GM18517 (cell line): ENCODE measurements at regions not wholly inside any gene's neighbourhood (a gene's known extent, or its start where the extent isn't known, plus 50 kb on each side); places are given as distances from the start of the nearest gene placed in this dataset.

Source experiments
- ATAC-seq: cut with Tn5 transposase; IDR thresholded peaks from one replicate; pipeline ENCODE4 v1.9.1; 2021; ENCODE audit warnings: mild to moderate bottlenecking, moderate library complexity; ENCODE audit not compliant: unreplicated experiment

DNA sequence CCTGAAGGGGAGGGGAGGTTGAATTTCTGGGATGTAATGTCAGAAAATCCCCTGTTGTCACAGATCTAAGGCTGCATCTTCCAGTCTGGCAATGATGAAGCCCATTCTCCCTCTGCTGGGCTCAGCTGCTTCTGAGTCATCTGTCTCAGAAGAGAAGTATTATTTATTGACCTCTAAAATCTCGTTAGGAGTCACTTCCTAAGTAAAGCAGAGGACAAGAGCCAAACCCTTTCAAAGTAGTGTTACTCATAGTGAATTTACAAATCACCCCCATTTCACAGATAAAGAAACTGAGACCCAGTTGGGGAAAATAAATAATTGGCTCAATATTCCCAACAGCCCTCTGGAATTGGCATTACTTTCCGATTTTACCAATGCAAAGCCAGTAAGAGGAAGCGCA lies 167.3 kb upstream of the SKOR2 start:
- no peak for ATAC-seq

DNA sequence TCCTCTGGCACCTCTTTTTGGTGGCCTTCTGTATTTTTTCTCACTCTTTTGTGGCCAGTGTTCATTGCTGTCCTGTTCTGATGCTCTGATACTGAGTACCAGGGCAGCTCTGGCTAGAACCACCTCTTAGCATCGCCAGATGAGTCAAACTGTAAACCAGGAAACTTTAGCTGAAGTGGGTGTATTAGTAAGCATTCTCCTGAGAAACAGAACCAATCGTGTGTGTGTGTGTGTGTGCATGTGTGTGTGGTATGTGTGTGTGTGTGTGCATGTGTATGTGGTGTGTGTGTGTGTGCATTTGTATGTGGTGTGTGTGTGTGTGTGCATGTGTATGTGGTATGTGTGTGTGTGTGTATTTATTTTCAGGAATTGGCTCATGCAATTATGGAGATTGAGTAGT lies 166.3 kb upstream of the SKOR2 start:
- ATAC-seq: no peak

DNA sequence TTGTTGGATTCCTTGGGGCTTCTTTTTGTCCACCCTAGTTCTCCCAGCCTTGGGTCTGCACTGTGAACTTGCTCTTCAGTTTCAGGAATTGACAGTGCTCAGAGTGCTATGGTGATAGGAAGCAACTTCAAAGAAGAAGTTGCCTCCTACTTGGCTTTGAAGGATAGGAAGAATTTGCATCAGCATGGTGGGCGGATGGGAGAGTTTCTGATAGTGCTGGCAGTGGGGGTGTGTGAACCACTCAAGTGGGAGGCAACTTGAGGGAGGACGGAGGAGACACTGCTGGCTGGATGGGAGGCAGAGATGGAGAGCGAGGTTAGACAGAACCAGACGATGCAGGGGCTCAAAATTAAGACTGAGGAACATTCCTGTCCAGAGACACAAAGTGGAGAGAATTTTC lies 164.4 kb upstream of the SKOR2 start:
- no peak for ATAC-seq

DNA sequence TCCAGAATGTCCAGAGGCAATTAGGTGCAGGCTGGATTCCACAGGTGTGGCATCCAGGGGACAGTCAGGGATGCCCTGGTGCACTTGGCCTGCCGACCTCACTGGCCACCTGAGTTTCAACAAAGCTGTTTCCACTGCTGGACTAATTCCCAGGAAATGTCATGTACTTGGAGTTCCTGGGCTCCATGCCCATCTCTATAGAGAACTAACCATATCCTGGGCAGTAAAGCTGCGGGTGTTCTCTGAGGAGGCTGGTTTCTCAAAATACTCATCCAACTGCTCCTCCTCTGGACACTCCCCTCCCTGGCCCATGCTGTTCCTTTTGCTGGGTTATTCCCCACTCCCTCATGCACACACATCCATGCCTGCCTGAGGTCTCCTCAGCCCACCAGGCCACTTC lies 161.9 kb upstream of the SKOR2 start:
- no peak for ATAC-seq

DNA sequence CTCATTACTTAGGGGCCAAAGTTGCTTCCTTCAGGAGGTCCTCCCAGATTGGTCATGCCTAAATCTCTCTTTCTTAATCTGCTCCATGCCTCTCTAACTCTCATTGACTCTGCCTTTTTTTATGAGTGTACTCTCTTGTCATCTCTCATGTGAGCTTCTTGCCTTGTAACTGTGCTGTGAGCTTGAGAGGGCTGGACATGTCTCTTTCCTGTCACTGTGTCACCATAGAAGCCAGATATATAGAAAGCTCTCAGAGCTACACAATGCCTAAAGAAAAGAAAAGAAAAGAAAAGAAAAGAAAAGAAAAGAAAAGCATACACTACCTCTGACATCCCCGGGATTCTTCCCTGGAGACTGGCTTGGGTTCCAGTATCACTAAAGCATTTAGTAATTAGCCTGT lies 161.5 kb upstream of the SKOR2 start:
- ATAC-seq: no peak

DNA sequence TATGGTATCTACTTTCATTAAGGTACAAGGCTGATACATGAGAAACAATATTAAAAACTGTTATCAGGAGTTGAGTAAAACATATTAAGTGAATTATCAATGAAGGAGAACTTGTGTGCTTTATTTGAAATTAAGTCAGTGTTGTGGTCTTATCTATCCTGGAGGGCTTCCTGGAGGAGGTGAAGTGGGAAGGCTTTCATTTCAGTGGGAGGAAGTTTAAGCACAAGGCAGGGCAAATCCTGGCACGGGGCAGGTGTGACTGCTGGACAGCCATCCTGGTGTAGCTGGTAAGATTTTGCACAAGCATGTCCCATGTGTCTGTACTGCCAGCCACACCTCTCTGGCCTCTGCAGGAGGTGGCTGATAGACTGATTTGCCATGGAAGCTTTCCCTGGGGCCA lies 159.7 kb upstream of the SKOR2 start:
- no peak for ATAC-seq

DNA sequence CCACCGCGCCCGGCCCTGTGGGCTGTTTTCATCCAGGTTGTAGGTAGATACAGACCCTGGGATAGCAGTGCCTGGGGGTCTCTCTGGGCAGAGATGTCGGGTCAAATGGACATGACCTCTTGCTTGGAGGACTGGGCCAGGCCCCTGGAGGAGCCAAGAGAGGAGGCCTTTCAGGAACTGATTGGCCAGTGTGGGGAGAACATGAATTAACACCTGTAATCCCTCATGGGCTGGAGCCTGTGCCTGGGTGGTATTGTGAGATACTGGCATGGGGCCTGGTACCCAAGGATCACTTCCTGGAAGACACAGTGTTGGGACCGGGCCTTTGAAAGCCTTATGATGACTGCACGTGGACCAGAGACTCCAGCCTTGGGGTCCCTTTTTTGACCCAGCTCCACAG lies 158.7 kb upstream of the SKOR2 start:
- ATAC-seq: no peak

DNA sequence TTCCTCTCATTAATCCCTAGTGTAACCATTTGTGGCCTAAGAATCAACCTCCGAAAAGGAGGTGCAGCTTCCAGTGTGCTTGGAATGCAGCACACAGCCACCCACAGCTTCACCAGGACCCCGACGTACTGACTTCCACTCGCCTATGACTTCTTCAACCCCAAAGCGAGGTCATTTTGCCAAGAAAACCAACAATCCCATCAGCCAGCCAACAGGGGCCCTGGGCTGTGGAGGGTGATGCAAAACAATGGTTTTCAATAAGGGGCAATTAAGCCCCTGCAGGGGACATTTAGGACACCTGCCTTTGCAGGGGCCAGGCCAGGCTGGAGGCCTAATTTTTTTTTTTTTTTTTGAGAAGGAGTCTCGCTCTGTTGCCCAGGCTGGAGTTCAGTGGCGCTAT lies 158.1 kb upstream of the SKOR2 start:
- no peak for ATAC-seq

DNA sequence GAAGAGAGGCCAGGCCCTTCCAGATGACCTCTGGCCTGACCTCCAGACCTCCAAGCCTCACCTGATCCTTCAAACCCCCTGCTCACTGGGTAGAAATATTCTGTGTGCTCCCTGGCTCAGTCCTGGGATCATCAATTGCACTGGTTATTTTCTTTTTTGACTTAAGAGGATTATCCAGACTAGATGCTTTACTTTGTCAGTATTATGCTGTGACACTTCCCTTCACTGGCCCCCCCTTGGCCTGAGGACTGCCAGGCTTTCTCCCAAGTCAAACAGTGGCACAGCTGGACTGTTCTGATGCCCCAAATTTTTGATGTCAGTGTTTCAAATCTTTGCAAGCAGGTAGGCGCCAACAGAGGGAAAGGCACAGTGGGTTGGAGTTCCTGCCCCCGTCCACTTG lies 156.3 kb upstream of the SKOR2 start:
- ATAC-seq: no peak

DNA sequence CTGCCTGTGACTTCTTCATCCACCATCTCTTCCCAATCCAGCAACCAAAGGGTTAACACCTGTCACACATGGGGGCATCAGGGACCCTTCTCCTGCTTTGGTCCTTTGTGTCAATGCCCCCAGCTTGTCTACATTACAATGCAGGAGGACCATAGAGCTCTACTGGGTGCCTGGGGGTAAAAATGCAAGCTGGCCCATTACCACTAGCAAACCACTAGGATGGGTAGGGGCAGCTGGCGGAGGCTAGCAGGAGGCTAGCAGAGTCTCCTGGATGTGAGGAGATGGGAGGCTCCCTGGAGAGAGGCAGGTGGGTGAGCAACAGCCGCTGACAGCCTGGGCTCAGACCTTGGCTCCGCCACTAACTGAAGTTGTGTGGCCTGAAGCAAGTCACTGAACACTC lies 153.4 kb upstream of the SKOR2 start:
- no peak for ATAC-seq

DNA sequence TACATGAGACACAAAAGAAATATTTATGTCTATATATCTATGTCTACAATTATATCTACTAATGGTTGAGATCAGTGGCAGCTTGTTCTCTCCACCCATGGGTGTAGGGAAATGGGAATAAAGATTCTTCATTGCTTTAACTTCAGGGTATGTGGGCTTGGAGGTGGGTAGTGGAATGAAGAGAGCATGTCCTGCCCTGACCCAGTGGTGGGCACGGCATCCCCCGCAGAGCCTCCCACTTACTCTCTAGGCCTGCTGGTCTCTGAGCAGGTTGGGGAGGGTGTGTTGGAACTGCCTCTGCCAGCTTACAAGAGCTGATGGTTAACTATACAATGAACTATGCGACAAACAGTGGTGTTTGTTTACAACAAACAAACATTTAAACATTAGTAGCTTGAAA lies 152.5 kb upstream of the SKOR2 start:
- no peak for ATAC-seq

DNA sequence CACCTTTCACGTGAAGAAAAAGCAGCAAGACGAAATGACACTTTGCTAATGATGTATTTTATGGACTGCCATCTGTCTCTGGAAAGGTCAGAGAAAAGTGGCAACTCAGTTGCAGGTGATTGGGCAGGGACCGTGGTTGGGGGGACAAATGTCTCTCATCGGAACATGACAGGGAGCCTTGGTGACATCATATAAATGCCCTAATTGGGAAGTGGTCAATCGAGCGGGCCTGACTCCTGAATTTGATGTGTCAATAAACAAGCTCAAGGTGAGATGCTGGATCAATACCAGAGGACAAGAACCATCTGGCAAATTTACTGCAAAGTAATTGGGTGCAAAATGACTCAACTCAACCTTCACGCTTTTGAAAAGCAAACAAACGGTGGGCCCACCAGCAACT lies 151.9 kb upstream of the SKOR2 start:
- no peak for ATAC-seq

DNA sequence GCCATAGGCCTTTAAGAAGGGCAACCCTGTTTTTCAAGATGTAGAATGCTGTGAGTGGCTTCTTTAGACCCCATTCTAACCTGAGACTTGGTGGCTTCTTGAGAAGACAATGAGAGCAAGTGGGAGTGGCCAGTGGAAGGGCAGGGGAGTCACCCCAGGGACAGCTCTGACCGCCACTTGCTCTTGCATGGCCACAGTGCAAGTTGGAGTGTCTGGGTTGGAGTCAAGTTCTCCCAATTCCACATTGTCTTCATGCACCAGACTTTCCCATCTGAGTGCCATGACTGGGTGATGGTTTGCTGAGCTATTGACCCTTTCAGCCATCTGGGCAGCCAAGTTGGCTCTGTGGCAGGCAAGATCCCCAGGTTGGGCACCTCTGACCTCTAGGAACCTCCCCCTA lies 148.0 kb upstream of the SKOR2 start:
- ATAC-seq: no peak

DNA sequence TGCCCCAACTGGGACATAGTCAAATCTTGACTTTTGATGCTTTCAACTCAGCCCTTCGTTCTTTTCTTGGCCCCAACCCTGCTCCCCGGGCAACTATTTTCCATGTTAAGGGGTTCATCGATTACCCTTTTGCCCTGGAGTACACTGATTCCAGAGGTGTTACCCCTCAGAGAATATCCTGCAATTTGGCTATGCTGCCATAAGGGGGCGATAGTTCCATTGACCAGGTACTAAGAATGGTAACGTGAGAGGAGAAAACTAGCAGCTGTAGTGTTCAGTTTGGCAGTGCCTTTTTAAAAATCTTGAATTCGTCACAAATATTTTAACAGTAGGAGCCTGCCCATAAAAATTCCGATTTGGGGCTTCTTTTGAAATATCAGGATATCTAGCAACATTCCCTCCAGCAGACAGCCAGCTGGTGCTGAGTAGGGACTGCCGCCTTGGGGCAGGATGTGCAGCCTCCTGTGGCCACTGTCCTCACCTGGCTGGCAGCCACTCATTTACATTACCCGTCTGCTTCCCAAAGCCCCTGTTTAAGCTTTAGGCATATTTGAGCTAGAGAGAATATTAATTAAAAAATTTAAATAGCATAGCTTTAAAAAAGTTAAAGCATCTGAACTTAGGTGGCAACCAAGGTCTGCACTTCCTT lies 146.3 kb upstream of the SKOR2 start:
- no peak for ATAC-seq

DNA sequence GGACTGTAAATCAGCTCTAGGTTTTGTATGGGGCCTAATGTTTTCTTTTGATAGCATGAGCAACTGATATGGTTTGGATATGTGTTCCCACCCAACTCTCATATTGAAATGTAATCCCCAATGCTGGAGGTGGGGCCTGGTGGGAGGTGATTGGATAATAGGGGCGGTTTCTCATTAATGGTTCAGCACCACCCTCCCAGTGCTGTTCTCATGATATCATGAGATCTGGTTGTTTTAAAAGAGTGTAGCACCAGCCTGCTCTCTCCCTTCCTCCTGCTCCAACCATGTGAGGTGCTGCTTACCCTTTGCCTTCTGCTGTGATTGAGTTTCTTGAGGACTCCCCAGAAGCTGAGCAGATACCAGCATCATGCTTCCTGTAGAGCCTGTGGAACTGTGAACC lies 140.2 kb upstream of the SKOR2 start:
- ATAC-seq: no peak

DNA sequence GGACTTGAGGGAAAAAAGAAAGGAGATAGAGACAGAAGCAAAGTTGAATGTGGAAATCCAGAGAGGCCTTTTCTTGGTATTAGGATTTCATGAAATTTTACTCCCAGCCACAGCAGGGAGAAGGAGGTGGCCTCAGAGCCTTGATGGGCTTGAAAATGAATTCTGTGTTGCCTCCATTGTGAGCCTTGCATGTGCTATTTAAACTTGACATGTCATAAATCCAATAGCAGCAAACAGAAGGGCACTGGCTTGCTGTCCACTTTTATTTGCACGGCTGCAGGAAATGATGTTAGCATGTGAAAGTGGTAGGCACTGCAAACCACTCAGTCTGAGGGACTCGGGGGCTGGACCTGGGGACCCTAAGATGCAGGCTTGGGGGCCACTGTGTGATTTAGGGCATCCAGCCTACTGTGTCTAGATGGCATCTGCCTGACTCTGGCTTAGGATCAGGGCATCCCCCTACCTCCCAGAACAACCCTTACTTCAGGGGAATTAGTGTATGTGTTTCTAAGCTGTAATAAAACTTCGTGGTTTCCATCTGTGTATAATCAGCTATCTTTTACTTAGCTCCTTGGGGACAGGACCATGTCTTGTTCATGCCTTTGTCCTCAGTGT lies 139.1 kb upstream of the SKOR2 start:
- ATAC-seq: no peak

DNA sequence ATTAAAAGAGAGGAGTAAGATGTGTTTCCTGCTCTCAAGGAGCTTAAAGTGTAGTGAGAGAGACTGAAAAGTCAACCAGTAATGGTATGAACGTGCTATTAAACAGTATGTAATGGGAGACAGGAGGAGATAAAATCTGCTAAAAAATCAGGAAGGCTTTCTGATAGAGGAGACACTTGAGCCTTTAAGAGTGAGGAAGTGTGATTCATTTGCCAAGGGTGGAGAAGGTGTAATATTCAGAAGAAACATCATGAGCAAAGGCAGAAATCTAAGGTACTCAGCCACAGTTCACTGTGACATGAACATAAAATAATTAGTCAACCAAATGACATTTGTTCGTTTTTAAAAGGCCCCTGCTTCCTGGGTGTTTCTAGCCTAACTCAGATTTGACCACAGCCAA lies 137.8 kb upstream of the SKOR2 start:
- ATAC-seq: no peak

DNA sequence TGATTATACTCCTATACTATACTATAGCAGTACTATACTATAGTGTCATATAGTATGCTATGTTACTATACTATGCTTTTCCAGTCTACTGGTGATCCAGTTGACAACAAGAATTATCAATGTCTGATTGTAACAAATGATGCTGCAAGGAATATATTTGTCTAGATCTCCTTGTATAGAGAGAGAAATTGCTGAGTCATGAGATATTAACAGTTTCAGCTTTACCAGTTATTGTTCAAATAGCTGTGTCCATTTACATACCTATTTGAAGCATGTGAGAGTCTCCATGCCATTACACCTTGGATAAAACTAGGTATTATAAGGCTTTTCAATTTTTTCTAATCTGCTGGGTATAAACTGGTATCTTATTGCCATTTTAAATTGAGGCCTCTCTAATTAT lies 136.4 kb upstream of the SKOR2 start:
- ATAC-seq: no peak

DNA sequence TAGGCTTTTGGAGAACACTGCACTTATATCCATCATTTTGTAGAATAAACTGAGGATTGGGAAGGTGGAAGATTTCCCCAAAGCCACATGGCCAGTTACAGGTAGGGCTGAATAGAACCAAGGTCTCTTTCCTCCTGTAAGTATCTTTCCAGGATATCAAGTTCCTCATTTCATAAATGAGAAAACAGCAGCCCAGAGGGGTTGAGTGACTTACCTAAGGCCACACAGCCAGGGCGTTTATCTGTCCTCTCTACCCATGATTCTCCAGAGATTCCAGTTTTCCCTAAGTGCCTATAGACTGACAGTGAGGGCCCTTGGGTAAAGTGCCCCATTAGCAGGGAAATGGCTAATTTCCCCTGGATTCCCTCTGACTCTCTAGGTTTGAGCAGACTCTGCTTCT lies 132.3 kb upstream of the SKOR2 start:
- ATAC-seq: no peak

DNA sequence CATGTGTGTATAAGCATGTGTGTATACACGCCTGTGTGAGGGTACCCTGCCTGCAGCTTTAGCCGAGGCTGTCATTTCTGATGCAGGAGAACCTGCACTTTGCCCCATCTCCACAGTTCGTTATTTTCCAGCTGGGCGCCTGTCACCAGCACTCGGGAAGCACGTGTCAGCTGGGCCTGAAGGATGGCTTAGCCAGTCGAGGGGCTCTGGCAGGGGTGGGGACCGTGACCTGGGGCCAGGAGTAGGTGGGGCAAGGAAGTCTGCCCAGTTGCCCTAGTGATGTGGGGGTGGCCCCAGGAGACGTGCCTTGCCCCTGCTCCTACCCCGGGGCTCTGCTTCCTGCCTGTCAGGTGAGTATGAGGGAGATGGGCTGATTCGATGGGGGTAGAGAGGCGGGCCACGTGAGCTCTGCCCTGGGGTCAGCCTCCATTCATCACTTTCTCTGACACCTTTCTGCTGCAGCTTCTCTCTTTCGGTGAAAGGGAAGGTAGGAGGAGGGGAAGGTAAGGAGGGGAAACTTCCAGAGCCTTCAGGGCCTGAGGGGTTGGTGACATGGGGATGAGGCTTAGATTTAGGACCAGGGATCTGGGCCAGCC lies 130.6 kb upstream of the SKOR2 start:
- no peak for ATAC-seq

DNA sequence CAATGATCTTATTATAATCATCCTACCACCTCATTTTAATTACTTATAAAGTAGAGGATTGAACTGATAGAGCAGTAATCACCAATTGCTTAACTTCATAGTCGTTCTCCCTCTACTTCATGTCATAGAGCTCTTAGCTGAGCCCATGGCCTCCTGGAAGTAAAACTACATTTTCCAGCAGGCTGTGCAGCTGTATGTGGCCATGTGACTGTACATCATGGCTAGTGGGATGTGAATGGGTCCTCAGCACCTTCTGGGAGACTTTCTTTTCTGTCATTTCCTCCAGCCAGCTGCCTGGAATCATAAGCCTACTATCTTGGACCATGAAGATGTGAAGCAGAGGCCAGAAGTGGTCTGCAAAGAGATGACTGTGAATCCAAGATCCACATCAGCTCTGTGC lies 128.7 kb upstream of the SKOR2 start:
- no peak for ATAC-seq

DNA sequence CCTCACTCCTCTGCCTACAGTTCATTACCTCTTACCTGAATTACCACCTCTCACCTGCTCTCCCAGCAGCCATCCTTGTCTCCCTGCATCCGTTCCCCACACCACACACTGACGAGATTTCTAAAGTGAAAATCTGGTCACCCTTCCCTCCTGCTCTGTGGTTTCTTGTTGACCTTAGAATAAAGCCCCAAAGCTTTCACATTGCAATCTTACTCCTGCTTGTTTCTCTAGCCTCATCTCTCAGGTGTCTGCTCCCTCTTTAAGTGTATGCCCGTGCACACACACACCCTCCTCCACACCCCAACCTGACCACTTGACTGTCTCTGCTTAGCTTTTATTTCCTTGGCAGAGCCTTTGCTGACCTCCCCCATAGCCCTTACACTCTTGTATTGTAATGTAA lies 122.0 kb upstream of the SKOR2 start:
- no peak for ATAC-seq

DNA sequence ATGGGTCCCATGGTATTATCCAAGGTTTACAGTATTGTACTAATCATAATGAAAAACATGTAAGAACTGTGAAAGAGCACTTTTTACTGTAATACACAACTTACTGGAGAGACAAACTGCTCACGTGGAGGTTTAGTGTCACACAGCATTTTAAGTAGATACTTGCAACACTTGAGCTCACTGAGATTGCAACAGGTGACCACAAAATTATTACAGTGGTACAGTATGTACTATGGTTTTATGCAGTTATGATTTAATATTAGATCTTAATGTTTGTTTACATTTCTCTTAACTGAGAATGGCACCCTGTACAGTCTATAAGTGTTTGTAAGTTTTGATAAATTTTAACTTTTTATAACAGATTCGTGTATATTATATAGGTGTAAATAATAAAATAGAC lies 118.6 kb upstream of the SKOR2 start:
- no peak for ATAC-seq
